H1 (cell line): ENCODE measurements at regions not wholly inside any gene's neighbourhood (a gene's known extent, or its start where the extent isn't known, plus 50 kb on each side); places are given as distances from the start of the nearest gene placed in this dataset.

Experiments
- EZH2 ChIP-seq: fragments of 200-600 bp; sonication (generic); IDR thresholded peaks from 2 replicates; pipeline ENCODE4 v1.7.1; 2012; ENCODE audit warnings: low read depth, mild to moderate bottlenecking, moderate library complexity, low read length, inconsistent platforms; ENCODE audit not compliant: severe bottlenecking
- TAF1 ChIP-seq: IDR thresholded peaks from 2 replicates; pipeline ENCODE4 v1.6.1; 2011; ENCODE audit warnings: mild to moderate bottlenecking, low read depth, low read length

GRCh38 chr12:77667101-77667500, 163.6 kb upstream of the NAV3 start:
- TF ChIP-seq TAF1 (no peak), EZH2 (no peak)
